ENCODE measurements at regions not wholly inside any gene's neighbourhood (a gene's known extent, or its start where the extent isn't known, plus 50 kb on each side); places are given as distances from the start of the nearest gene placed in this dataset.

DNA sequence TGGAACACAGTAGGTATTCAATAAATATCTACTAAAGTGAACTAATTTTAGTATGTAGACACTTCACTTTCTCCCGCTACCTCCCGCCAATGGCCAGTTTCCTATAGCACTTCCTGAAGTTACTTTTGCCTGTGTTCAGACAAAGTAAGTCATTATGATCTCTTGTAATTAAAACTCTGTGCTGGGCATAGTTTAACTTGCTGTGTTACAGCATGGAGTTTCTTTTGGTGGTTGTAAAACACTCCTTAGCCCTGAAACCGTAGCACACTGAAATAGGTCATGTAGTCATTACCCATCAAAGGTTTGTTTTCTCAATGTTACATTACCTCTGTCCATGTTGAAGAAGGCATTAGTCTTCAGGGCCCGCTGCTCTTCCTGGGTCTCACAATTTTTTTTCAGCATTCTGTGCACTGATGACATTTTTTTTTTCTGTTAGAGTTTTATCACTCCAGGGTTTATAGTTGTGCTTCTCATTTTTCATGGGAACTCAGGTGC, 54.0 kb upstream of the CENPW start:
- H3K79me2 ChIP-seq (ENCODE audit: insufficient read depth, low read length), result no peaks in the 10 kb centered on the region
- H3K9ac ChIP-seq (ENCODE audit: low read length), result no peak overlapping the region
- H3K9me3 ChIP-seq (ENCODE audit: insufficient read depth, low read length), result no peaks in the 10 kb centered on the region
- H3K27me3 ChIP-seq (ENCODE audit: low read length), result no peaks in the 10 kb centered on the region
- no peaks in the 10 kb centered on the region for H3K9me2 ChIP-seq (replicated peaks; ENCODE audit: insufficient read depth, low read length)
- H4K20me1 ChIP-seq (ENCODE audit: low read depth, low read length), result no peaks in the 10 kb centered on the region
- no peak overlapping the region for H3K4me3 ChIP-seq (ENCODE audit: insufficient read depth, low read length, poor library complexity, severe bottlenecking)
- no peak for TF ChIP-seq EZH2phosphoT487 (conservative IDR thresholded peaks at IDR 0.05; ENCODE audit: low read length)
- TF ChIP-seq, protein P1, sequence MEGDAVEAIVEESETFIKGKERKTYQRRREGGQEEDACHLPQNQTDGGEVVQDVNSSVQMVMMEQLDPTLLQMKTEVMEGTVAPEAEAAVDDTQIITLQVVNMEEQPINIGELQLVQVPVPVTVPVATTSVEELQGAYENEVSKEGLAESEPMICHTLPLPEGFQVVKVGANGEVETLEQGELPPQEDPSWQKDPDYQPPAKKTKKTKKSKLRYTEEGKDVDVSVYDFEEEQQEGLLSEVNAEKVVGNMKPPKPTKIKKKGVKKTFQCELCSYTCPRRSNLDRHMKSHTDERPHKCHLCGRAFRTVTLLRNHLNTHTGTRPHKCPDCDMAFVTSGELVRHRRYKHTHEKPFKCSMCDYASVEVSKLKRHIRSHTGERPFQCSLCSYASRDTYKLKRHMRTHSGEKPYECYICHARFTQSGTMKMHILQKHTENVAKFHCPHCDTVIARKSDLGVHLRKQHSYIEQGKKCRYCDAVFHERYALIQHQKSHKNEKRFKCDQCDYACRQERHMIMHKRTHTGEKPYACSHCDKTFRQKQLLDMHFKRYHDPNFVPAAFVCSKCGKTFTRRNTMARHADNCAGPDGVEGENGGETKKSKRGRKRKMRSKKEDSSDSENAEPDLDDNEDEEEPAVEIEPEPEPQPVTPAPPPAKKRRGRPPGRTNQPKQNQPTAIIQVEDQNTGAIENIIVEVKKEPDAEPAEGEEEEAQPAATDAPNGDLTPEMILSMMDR (IDR thresholded peaks at IDR 0.05; ENCODE audit: insufficient read depth, low read length, poor library complexity, severe bottlenecking), result no peak
- H3K4me2 ChIP-seq (ENCODE audit: low read depth, low read length, poor library complexity, severe bottlenecking), result no peak overlapping the region
- no peak overlapping the region for H2AFZ ChIP-seq (ENCODE audit: low read depth, low read length, severe bottlenecking)
- no peak overlapping the region for H3K27ac ChIP-seq (ENCODE audit: low read depth, low read length)
- H3F3A ChIP-seq (ENCODE audit: insufficient read depth), result no peaks in the 10 kb centered on the region
- no peaks in the 10 kb centered on the region for H3K36me3 ChIP-seq (ENCODE audit: low read length)
